ENCODE measurements at regions not wholly inside any gene's neighbourhood (a gene's known extent, or its start where the extent isn't known, plus 50 kb on each side); places are given as distances from the start of the nearest gene placed in this dataset.

DNA sequence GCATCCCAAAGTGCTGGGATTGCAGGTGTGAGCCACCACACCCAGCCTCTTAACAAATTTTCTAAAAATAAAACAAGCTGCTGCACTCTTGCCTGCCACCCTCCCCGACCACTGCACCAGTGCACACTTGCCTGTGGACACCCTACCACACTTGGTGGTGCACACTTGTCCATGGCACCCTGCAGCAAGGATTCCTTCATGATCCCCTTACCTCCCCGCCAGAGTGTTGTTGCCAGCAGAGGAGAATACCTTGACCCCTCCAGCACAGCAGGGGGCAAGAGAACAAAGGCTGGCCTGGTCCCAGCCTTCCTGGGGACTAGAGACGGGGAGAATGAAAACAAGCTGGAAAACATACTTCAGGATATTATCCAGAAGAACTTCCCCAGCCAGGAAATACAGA, 65.9 kb upstream of the KCND2 start:
- no peak overlapping the region for H3K23ac ChIP-seq (ENCODE audit: low read depth, low read length)
- WGBS, 2 experiments (ENCODE audit: extremely low coverage in 2 of 2, insufficient read length in 1 of 2): 50% methylated on average over 1 of the region's 3 CpGs; no CpG with 5 or more reads in 1 of the 2 experiments
- no peak overlapping the region for H3K27ac ChIP-seq (ENCODE audit: insufficient read depth, low read length)
- no peaks in the 10 kb centered on the region for H3K79me1 ChIP-seq (ENCODE audit: low read depth in 1 of 2, low read length in 2 of 2)
- TF ChIP-seq, protein P1, sequence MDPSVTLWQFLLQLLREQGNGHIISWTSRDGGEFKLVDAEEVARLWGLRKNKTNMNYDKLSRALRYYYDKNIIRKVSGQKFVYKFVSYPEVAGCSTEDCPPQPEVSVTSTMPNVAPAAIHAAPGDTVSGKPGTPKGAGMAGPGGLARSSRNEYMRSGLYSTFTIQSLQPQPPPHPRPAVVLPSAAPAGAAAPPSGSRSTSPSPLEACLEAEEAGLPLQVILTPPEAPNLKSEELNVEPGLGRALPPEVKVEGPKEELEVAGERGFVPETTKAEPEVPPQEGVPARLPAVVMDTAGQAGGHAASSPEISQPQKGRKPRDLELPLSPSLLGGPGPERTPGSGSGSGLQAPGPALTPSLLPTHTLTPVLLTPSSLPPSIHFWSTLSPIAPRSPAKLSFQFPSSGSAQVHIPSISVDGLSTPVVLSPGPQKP (IDR thresholded peaks at IDR 0.05; ENCODE audit: borderline replicate concordance, low read depth, low read length): no peak
- no peak for TF ChIP-seq RCOR1 (IDR thresholded peaks at IDR 0.05; ENCODE audit: insufficient replicate concordance, low read length)
- TF ChIP-seq CEBPB (IDR thresholded peaks at IDR 0.05; ENCODE audit: low read depth, low read length): no peak
- TF ChIP-seq, protein P2, sequence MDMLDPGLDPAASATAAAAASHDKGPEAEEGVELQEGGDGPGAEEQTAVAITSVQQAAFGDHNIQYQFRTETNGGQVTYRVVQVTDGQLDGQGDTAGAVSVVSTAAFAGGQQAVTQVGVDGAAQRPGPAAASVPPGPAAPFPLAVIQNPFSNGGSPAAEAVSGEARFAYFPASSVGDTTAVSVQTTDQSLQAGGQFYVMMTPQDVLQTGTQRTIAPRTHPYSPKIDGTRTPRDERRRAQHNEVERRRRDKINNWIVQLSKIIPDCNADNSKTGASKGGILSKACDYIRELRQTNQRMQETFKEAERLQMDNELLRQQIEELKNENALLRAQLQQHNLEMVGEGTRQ (IDR thresholded peaks at IDR 0.05; ENCODE audit: low read depth, low read length): no peak
- TF ChIP-seq NFE2L2 (IDR thresholded peaks at IDR 0.05; ENCODE audit: low read depth, low read length): no peak
- no peak for TF ChIP-seq MAFK (IDR thresholded peaks at IDR 0.05; ENCODE audit: low read depth, low read length)
- TF ChIP-seq MAZ (IDR thresholded peaks at IDR 0.05; ENCODE audit: borderline replicate concordance, low read depth, low read length): no peak
- TF ChIP-seq RAD21 (IDR thresholded peaks at IDR 0.05; ENCODE audit: low read length): no peak
- TF ChIP-seq RFX5 (IDR thresholded peaks at IDR 0.05; ENCODE audit: low read depth, low read length): no peak
- TF ChIP-seq FOS (IDR thresholded peaks at IDR 0.05; ENCODE audit: low read depth, low read length): no peak
- TF ChIP-seq, protein P3, sequence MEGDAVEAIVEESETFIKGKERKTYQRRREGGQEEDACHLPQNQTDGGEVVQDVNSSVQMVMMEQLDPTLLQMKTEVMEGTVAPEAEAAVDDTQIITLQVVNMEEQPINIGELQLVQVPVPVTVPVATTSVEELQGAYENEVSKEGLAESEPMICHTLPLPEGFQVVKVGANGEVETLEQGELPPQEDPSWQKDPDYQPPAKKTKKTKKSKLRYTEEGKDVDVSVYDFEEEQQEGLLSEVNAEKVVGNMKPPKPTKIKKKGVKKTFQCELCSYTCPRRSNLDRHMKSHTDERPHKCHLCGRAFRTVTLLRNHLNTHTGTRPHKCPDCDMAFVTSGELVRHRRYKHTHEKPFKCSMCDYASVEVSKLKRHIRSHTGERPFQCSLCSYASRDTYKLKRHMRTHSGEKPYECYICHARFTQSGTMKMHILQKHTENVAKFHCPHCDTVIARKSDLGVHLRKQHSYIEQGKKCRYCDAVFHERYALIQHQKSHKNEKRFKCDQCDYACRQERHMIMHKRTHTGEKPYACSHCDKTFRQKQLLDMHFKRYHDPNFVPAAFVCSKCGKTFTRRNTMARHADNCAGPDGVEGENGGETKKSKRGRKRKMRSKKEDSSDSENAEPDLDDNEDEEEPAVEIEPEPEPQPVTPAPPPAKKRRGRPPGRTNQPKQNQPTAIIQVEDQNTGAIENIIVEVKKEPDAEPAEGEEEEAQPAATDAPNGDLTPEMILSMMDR (conservative IDR thresholded peaks at IDR 0.05; ENCODE audit: low read depth, low read length): no peak
- no peak for TF ChIP-seq BHLHE40 (IDR thresholded peaks at IDR 0.05; ENCODE audit: low read depth, low read length)
- no peak for TF ChIP-seq SMC3 (IDR thresholded peaks at IDR 0.05; ENCODE audit: low read depth, low read length)
- TF ChIP-seq POLR2A (IDR thresholded peaks at IDR 0.05; ENCODE audit: low read depth, low read length): no peak
- no peak overlapping the region for H2AK9ac ChIP-seq (replicated peaks; ENCODE audit: low read depth, low read length, poor library complexity)
- no peak overlapping the region for H3K56ac ChIP-seq (ENCODE audit: extremely low read depth, insufficient read depth, low read length)
- ChIA-PET POLR2A (ENCODE audit: unreplicated experiment) (no interaction called here), CTCF (no interaction called here)
- no peak overlapping the region for H2BK120ac ChIP-seq (ENCODE audit: low read depth, low read length)
- no peak overlapping the region for H4K5ac ChIP-seq (ENCODE audit: low read depth, low read length)
- ATAC-seq (ENCODE audit: low read depth) (no peak), DNase-seq (no peak)
- H3K4me3 ChIP-seq (ENCODE audit: insufficient read depth, low read depth, low read length): no peak overlapping the region
- H3K4ac ChIP-seq (ENCODE audit: low read depth, low read length): no peak overlapping the region
- intact Hi-C loops (cut with micrococcal nuclease): no loop called here
- H2BK15ac ChIP-seq (ENCODE audit: low read depth, low read length): no peak overlapping the region
- no peaks in the 10 kb centered on the region for H3K9me3 ChIP-seq (ENCODE audit: control insufficient read depth, insufficient read depth, low read length)
- no peak overlapping the region for H2BK5ac ChIP-seq (ENCODE audit: low read depth, low read length, poor library complexity, severe bottlenecking)
- no peaks in the 10 kb centered on the region for H3K36me3 ChIP-seq (ENCODE audit: control insufficient read depth, insufficient read depth, low read length)
- no peak overlapping the region for H3K4me2 ChIP-seq (ENCODE audit: low read depth, low read length)
- H4K91ac ChIP-seq (ENCODE audit: insufficient read depth, low read depth, low read length): no peak overlapping the region
- no TSS peak for BruUV-seq (replicated peaks)
- H2AFZ ChIP-seq (replicated peaks; ENCODE audit: low read length, poor library complexity): no peak overlapping the region
- H2AK5ac ChIP-seq (ENCODE audit: low read depth, low read length): no peak overlapping the region
- no peaks in the 10 kb centered on the region for H3K4me1 ChIP-seq (ENCODE audit: control insufficient read depth, insufficient read depth, low read length)
- H3K14ac ChIP-seq (replicated peaks; ENCODE audit: low read depth, low read length): no peak overlapping the region
- H4K8ac ChIP-seq (ENCODE audit: low read depth in 2 of 2, low read length in 2 of 2): no peak overlapping the region
- no peaks in the 10 kb centered on the region for H3K9me1 ChIP-seq (ENCODE audit: insufficient read depth, low read length)
- dilution Hi-C loops (cut with HindIII; ENCODE audit: low sequenced_read_pairs, unreplicated experiment): no loop called here
- in situ Hi-C loops (cut with MboI; ENCODE audit: low sequenced_read_pairs): no loop called here
- H3K27me3 ChIP-seq (ENCODE audit: control insufficient read depth, insufficient read depth, low read length): no peaks in the 10 kb centered on the region
- no peaks in the 10 kb centered on the region for H4K20me1 ChIP-seq (ENCODE audit: insufficient read depth, low read length)
- no peak overlapping the region for H3K9ac ChIP-seq (ENCODE audit: low read depth, low read length)
- H3K18ac ChIP-seq (ENCODE audit: low read depth, low read length): no peak overlapping the region
- H2BK20ac ChIP-seq (ENCODE audit: low read depth, low read length): no peak overlapping the region

Data from IMR-90 (cell line).